ENCODE measurements at regions not wholly inside any gene's neighbourhood (a gene's known extent, or its start where the extent isn't known, plus 50 kb on each side); places are given as distances from the start of the nearest gene placed in this dataset.

GRCh38 chr4:152085657-152086056 is 324.9 kb upstream of the GATB start (continued):
- TF ChIP-seq KLF8 (tag by site-specific recombination; IDR thresholded peaks at IDR 0.05) (no peak), ZFP69B (tag by site-specific recombination; IDR thresholded peaks at IDR 0.05) (no peak), ZNF544 (tag by site-specific recombination; IDR thresholded peaks at IDR 0.05) (no peak)

- Histone ChIP-seq H3K4me1 (ENCODE audit: control insufficient read depth, insufficient read depth, low read length) (no peaks in the 10 kb centered on the region), H3K36me3 (ENCODE audit: control insufficient read depth in 2 of 2, insufficient read depth in 1 of 2, low read length in 2 of 2) (no peaks in the 10 kb centered on the region), H3K4me3 (ENCODE audit: low read depth, low read length) (no peak overlapping the region), H3K27ac (ENCODE audit: extremely low read depth, low read depth, low read length) (no peak overlapping the region), H3K9me3 (ENCODE audit: control insufficient read depth, insufficient read depth, low read depth, low read length) (no peaks in the 10 kb centered on the region)
- ChIA-PET CTCF (no interaction called here), POLR2A (no interaction called here)
- TF ChIP-seq ZNF658 (tag by site-specific recombination; IDR thresholded peaks at IDR 0.05) (no peak), PRDM4 (tag by site-specific recombination; IDR thresholded peaks at IDR 0.05) (no peak), KLF8 (tag by site-specific recombination; IDR thresholded peaks at IDR 0.05) (no peak), ZBTB21 (tag by site-specific recombination; IDR thresholded peaks at IDR 0.05) (no peak), ZNF660 (tag by site-specific recombination; IDR thresholded peaks at IDR 0.05) (no peak), ZNF302 (tag by site-specific recombination; IDR thresholded peaks at IDR 0.05; ENCODE audit: low read depth) (no peak), ZNF600 (tag by site-specific recombination; IDR thresholded peaks at IDR 0.05) (no peak), ZNF571 (tag by site-specific recombination; IDR thresholded peaks at IDR 0.05) (no peak), ZNF501 (tag by site-specific recombination; IDR thresholded peaks at IDR 0.05) (no peak), OVOL3 (tag by site-specific recombination; IDR thresholded peaks at IDR 0.05) (no peak), ZNF48 (tag by site-specific recombination; IDR thresholded peaks at IDR 0.05) (no peak), ZNF114 (tag by site-specific recombination; IDR thresholded peaks at IDR 0.05) (no peak), SETDB1 (IDR thresholded peaks at IDR 0.05; ENCODE audit: insufficient read length, low read length) (no peak)
These were observed 322.5 kb upstream of the GATB start for GRCh38 chr4:152083338-152083737.

GRCh38 chr4:152081024-152081423 is 320.2 kb upstream of the GATB start:
- Histone ChIP-seq H3K27ac (ENCODE audit: extremely low read depth, low read depth, low read length) (no peak overlapping the region), H3K9me3 (ENCODE audit: control insufficient read depth, insufficient read depth, low read depth, low read length) (no peaks in the 10 kb centered on the region), H3K4me1 (ENCODE audit: control insufficient read depth, insufficient read depth, low read length) (no peaks in the 10 kb centered on the region), H3K36me3 (ENCODE audit: control insufficient read depth in 2 of 2, insufficient read depth in 1 of 2, low read length in 2 of 2) (no peaks in the 10 kb centered on the region), H3K4me3 (ENCODE audit: low read depth, low read length) (no peak overlapping the region)
- ChIA-PET CTCF (no interaction called here), POLR2A (no interaction called here)
- TF ChIP-seq ZFHX2 (tag by site-specific recombination; conservative IDR thresholded peaks at IDR 0.05) (no peak), KLF10 (tag by site-specific recombination; IDR thresholded peaks at IDR 0.05) (no peak), ZIC2 (tag by site-specific recombination; IDR thresholded peaks at IDR 0.05) (no peak), ZBTB6 (tag by site-specific recombination; IDR thresholded peaks at IDR 0.05) (no peak), ZNF416 (tag by site-specific recombination; IDR thresholded peaks at IDR 0.05) (no peak), KLF8 (tag by site-specific recombination; IDR thresholded peaks at IDR 0.05) (no peak), SP3 (tag by site-specific recombination; IDR thresholded peaks at IDR 0.05) (no peak), ZNF184 (tag by site-specific recombination; IDR thresholded peaks at IDR 0.05) (no peak), ZNF155 (tag by site-specific recombination; IDR thresholded peaks at IDR 0.05) (no peak), ZNF23 (tag by site-specific recombination; IDR thresholded peaks at IDR 0.05; ENCODE audit: borderline replicate concordance) (no peak), PRDM4 (tag by site-specific recombination; IDR thresholded peaks at IDR 0.05) (no peak)
